ENCODE measurements at regions not wholly inside any gene's neighbourhood (a gene's known extent, or its start where the extent isn't known, plus 50 kb on each side); places are given as distances from the start of the nearest gene placed in this dataset.

DNA sequence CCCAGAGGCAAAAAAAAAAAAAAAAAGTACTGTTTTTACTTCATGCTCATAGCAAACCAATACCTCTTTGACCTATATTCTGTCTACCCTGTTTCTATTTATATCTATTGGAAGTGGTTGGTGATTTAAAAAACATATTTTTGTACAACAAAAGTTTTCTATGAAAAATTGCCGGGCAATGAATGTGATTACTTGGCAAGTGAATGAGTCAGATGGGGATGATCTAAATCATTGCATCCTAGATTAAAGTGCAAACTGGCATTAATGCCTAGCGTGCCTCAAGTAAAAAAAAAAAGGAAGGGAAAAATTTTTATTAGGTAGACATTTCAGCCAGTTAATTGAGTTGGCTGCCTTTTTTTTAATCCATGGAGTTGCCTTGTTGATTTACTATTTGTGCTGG is 500.6 kb downstream of the KCTD12 start:
- Histone ChIP-seq H3K36me3 (ENCODE audit: control insufficient read depth in 2 of 2, extremely low read depth in 1 of 2, insufficient read depth in 2 of 2, low read length in 2 of 2) (no peaks in the 10 kb centered on the region), H3K79me2 (ENCODE audit: control insufficient read depth, insufficient read depth, low read length) (no peaks in the 10 kb centered on the region), H3K27me3 (ENCODE audit: control insufficient read depth, extremely low read depth, insufficient read depth, low read length) (no peaks in the 10 kb centered on the region), H3K4me2 (ENCODE audit: control insufficient read depth, extremely low read depth, insufficient read depth, low read depth, low read length) (no peak overlapping the region), H3K4me1 (ENCODE audit: control insufficient read depth, extremely low read depth, insufficient read depth, low read length) (no peaks in the 10 kb centered on the region), H3K9ac (ENCODE audit: control insufficient read depth, extremely low read depth, insufficient read depth, low read length) (no peak overlapping the region), H3K9me1 (ENCODE audit: control insufficient read depth, extremely low read depth, insufficient read depth, low read length) (no peaks in the 10 kb centered on the region), H3K9me3 (ENCODE audit: control insufficient read depth, low read depth, low read length) (no peaks in the 10 kb centered on the region), H3K27ac (ENCODE audit: control insufficient read depth, insufficient read depth, low read length) (no peak overlapping the region), H3K4me3 (ENCODE audit: control insufficient read depth in 2 of 3, extremely low read depth in 1 of 3, insufficient read depth in 2 of 3, low read depth in 1 of 3, low read length in 3 of 3) (no peak overlapping the region), H4K20me1 (ENCODE audit: control insufficient read depth, extremely low read depth, insufficient read depth, low read length) (no peaks in the 10 kb centered on the region), H2AFZ (ENCODE audit: control insufficient read depth, low read length) (no peak overlapping the region)
- dilution Hi-C loops (cut with MboI; ENCODE audit: extremely low pct_ligation_motif_present, low sequenced_read_pairs): no loop called here
- TF ChIP-seq EZH2 (IDR thresholded peaks at IDR 0.05; ENCODE audit: low read length): no peak
- TF ChIP-seq, protein P1, sequence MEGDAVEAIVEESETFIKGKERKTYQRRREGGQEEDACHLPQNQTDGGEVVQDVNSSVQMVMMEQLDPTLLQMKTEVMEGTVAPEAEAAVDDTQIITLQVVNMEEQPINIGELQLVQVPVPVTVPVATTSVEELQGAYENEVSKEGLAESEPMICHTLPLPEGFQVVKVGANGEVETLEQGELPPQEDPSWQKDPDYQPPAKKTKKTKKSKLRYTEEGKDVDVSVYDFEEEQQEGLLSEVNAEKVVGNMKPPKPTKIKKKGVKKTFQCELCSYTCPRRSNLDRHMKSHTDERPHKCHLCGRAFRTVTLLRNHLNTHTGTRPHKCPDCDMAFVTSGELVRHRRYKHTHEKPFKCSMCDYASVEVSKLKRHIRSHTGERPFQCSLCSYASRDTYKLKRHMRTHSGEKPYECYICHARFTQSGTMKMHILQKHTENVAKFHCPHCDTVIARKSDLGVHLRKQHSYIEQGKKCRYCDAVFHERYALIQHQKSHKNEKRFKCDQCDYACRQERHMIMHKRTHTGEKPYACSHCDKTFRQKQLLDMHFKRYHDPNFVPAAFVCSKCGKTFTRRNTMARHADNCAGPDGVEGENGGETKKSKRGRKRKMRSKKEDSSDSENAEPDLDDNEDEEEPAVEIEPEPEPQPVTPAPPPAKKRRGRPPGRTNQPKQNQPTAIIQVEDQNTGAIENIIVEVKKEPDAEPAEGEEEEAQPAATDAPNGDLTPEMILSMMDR (optimal IDR thresholded peaks at IDR 0.05 in 1 of 3, IDR thresholded peaks at IDR 0.05 in 1 of 3, conservative IDR thresholded peaks at IDR 0.05 in 1 of 3; ENCODE audit: extremely low read depth in 1 of 3, insufficient read depth in 2 of 3, low read length in 3 of 3): no peak
- DNase-seq (ENCODE audit: low read depth, low spot score) (no peak), FAIRE-seq (no peak)

DNA sequence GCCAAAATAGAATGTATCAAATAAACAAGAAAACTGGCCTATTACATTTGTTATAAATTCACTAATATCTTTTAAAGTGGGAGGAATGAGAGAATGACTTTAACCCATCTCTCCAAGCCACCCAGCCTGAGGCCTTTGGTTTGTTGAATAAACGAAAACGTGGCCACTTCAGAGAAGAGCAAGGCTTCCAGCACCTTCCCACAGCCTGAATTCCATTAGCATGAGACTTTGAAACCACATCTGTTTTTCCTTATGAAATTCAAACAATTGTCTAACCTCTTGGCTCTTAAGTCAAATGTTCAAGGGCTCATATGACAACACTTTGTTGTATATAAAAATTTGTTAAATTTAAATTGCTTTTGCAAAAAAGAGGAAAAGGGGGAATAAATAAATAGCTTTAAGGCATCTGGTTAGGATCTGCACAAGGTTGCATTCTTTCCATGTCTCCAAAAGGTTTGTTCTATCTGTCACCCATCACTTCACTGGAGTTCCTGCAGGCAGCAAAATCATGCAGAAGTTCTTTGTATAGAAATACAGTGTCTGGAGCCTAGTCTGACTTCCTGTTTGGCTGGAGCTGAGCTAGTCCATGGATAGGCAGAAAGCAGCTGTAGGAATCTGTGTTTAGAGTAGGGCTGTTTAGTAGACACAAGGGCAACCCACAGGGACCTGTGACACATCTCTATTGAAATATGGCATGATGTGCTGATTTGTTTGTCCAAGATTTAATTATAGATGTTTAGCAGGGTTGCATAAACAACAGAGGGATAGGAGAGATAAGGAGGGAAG is 502.3 kb downstream of the KCTD12 start:
- TF ChIP-seq EZH2 (IDR thresholded peaks at IDR 0.05; ENCODE audit: low read length): no peak
- TF ChIP-seq, protein P1 (optimal IDR thresholded peaks at IDR 0.05 in 1 of 3, IDR thresholded peaks at IDR 0.05 in 1 of 3, conservative IDR thresholded peaks at IDR 0.05 in 1 of 3; ENCODE audit: extremely low read depth in 1 of 3, insufficient read depth in 2 of 3, low read length in 3 of 3): no peak
- DNase-seq (ENCODE audit: low read depth, low spot score): no peak
- Histone ChIP-seq H3K9me3 (ENCODE audit: control insufficient read depth, low read depth, low read length) (no peaks in the 10 kb centered on the region), H3K79me2 (ENCODE audit: control insufficient read depth, insufficient read depth, low read length) (no peaks in the 10 kb centered on the region), H2AFZ (ENCODE audit: control insufficient read depth, low read length) (no peak overlapping the region), H3K36me3 (ENCODE audit: control insufficient read depth in 2 of 2, extremely low read depth in 1 of 2, insufficient read depth in 2 of 2, low read length in 2 of 2) (no peaks in the 10 kb centered on the region), H3K27me3 (ENCODE audit: control insufficient read depth, extremely low read depth, insufficient read depth, low read length) (no peaks in the 10 kb centered on the region), H3K9ac (ENCODE audit: control insufficient read depth, extremely low read depth, insufficient read depth, low read length) (no peak overlapping the region), H4K20me1 (ENCODE audit: control insufficient read depth, extremely low read depth, insufficient read depth, low read length) (no peaks in the 10 kb centered on the region), H3K27ac (ENCODE audit: control insufficient read depth, insufficient read depth, low read length) (no peak overlapping the region), H3K4me3 (ENCODE audit: control insufficient read depth in 2 of 3, extremely low read depth in 1 of 3, insufficient read depth in 2 of 3, low read depth in 1 of 3, low read length in 3 of 3) (no peak overlapping the region), H3K9me1 (ENCODE audit: control insufficient read depth, extremely low read depth, insufficient read depth, low read length) (no peaks in the 10 kb centered on the region), H3K4me2 (ENCODE audit: control insufficient read depth, extremely low read depth, insufficient read depth, low read depth, low read length) (no peak overlapping the region), H3K4me1 (ENCODE audit: control insufficient read depth, extremely low read depth, insufficient read depth, low read length) (no peaks in the 10 kb centered on the region)
- no peak for FAIRE-seq
- dilution Hi-C loops (cut with MboI; ENCODE audit: extremely low pct_ligation_motif_present, low sequenced_read_pairs): no loop called here
